ENCODE measurements at regions not wholly inside any gene's neighbourhood (a gene's known extent, or its start where the extent isn't known, plus 50 kb on each side); places are given as distances from the start of the nearest gene placed in this dataset.

DNA sequence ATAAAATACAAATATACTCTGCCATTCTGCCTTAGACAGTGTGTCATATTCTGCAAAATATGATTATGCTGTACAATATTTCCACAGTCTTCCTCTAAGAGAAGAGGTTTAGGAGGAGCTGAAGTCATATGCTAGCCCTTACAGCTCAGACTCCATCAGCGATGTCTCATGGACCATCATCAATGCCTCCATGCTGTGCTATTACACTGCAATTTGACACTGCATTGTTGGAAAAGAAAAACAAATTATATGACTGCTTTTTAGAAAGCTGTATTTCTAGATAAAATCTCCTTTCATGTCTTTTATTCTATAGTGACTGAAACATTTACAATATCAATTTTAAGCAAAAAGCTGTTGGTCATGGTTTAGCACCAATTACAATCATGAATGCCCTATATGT is 1089.4 kb upstream of the MIR17HG start:
- TF ChIP-seq, protein P1, sequence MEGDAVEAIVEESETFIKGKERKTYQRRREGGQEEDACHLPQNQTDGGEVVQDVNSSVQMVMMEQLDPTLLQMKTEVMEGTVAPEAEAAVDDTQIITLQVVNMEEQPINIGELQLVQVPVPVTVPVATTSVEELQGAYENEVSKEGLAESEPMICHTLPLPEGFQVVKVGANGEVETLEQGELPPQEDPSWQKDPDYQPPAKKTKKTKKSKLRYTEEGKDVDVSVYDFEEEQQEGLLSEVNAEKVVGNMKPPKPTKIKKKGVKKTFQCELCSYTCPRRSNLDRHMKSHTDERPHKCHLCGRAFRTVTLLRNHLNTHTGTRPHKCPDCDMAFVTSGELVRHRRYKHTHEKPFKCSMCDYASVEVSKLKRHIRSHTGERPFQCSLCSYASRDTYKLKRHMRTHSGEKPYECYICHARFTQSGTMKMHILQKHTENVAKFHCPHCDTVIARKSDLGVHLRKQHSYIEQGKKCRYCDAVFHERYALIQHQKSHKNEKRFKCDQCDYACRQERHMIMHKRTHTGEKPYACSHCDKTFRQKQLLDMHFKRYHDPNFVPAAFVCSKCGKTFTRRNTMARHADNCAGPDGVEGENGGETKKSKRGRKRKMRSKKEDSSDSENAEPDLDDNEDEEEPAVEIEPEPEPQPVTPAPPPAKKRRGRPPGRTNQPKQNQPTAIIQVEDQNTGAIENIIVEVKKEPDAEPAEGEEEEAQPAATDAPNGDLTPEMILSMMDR (conservative IDR thresholded peaks at IDR 0.05), result no peak
- TF ChIP-seq EZH2 (IDR thresholded peaks at IDR 0.05; ENCODE audit: low read depth), result no peak
